HEK293 (cell line): ENCODE measurements at regions not wholly inside any gene's neighbourhood (a gene's known extent, or its start where the extent isn't known, plus 50 kb on each side); places are given as distances from the start of the nearest gene placed in this dataset.
A peak's percentile ranks its signal among the peaks of the same experiment; 100 is the strongest.

Experiments used
- CTCF ChIA-PET: fragments of 350-600 bp; formaldehyde crosslinking; extraction: SDS; loops from one replicate; lab custom pipeline; 2021; ENCODE audit warnings: antibody characterized with exemption; lab: Yijun Ruan, JAX
- POLR2A ChIA-PET: fragments of 300-600 bp; formaldehyde crosslinking; extraction: SDS; loops from one replicate; lab custom pipeline; 2020; ENCODE audit warnings: antibody characterized with exemption, inconsistent platforms; lab: Yijun Ruan, JAX
- H3K27ac ChIP-seq: fragments of 200-500 bp; sonication (Bioruptor generic); 2 replicates; pipeline ENCODE4 v1.5.1; 2014; ENCODE audit warnings: low read depth, low read length, control low read depth, inconsistent platforms; ENCODE audit errors: extremely low read depth
- H3K36me3 ChIP-seq, 2 experiments: fragments of 200-500 bp in 1 of 2; sonication (Bioruptor generic) in 1 of 2; 1 replicate in 1 of 2; 2 replicates in 1 of 2; pipeline ENCODE4 v1.5.1; 2014 to 2017; ENCODE audit warnings: inconsistent platforms in 2 of 2, low read length in 2 of 2; ENCODE audit not compliant: control insufficient read depth in 2 of 2, insufficient read depth in 1 of 2
- H3K4me1 ChIP-seq: fragments of 200-500 bp; sonication (Bioruptor generic); 2 replicates; pipeline ENCODE4 v1.5.1; 2014; ENCODE audit warnings: mild to moderate bottlenecking, low read length, inconsistent platforms; ENCODE audit not compliant: control insufficient read depth, insufficient read depth
- H3K4me3 ChIP-seq: 2 replicates; pipeline ENCODE4 v1.5.1; 2011; ENCODE audit warnings: low read depth, mild to moderate bottlenecking, control low read depth, low read length, moderate library complexity
- H3K9me3 ChIP-seq: fragments of 200-500 bp; sonication (Bioruptor generic); 2 replicates; pipeline ENCODE4 v1.5.1; 2014; ENCODE audit warnings: low read depth, low read length, inconsistent platforms; ENCODE audit not compliant: control insufficient read depth, insufficient read depth
- GFI1B ChIP-seq: fragments of 450-650 bp; formaldehyde crosslinking; IDR thresholded peaks from 2 replicates; pipeline ENCODE4 v1.5.1; 2016; ENCODE audit warnings: missing biosample characterization, missing genetic modification characterization
- KLF8 ChIP-seq: fragments of 450-650 bp; formaldehyde crosslinking; IDR thresholded peaks from 2 replicates; pipeline ENCODE4 v1.5.1; 2016; ENCODE audit warnings: missing biosample characterization, missing genetic modification characterization
- PATZ1 ChIP-seq: fragments of 450-650 bp; formaldehyde crosslinking; IDR thresholded peaks from 2 replicates; pipeline ENCODE4 v1.5.1; 2016; ENCODE audit warnings: missing biosample characterization, missing genetic modification characterization
- SCRT2 ChIP-seq: fragments of 450-650 bp; formaldehyde crosslinking; IDR thresholded peaks from 2 replicates; pipeline ENCODE4 v1.5.1; 2016; ENCODE audit warnings: missing biosample characterization, missing genetic modification characterization
- SP3 ChIP-seq: fragments of 450-650 bp; formaldehyde crosslinking; IDR thresholded peaks from 2 replicates; pipeline ENCODE4 v1.5.1; 2016; ENCODE audit warnings: missing biosample characterization, missing genetic modification characterization
- ZBTB6 ChIP-seq: fragments of 450-650 bp; formaldehyde crosslinking; IDR thresholded peaks from 2 replicates; pipeline ENCODE4 v1.5.1; 2017; ENCODE audit warnings: missing biosample characterization, missing genetic modification characterization
- ZFP3 ChIP-seq: fragments of 450-650 bp; formaldehyde crosslinking; IDR thresholded peaks from 2 replicates; pipeline ENCODE4 v1.5.1; 2016; ENCODE audit warnings: low read depth, missing biosample characterization, missing genetic modification characterization
- ZNF169 ChIP-seq: fragments of 450-650 bp; formaldehyde crosslinking; IDR thresholded peaks from 2 replicates; pipeline ENCODE4 v1.5.1; 2016; ENCODE audit warnings: missing biosample characterization, missing genetic modification characterization
- ZNF248 ChIP-seq: fragments of 450-650 bp; formaldehyde crosslinking; IDR thresholded peaks from 2 replicates; pipeline ENCODE4 v1.5.1; 2017; ENCODE audit warnings: missing biosample characterization, missing genetic modification characterization
- ZNF266 ChIP-seq: fragments of 450-650 bp; formaldehyde crosslinking; IDR thresholded peaks from 2 replicates; pipeline ENCODE4 v1.5.1; 2016; ENCODE audit warnings: missing biosample characterization, missing genetic modification characterization, low read depth
- ZNF37A ChIP-seq: fragments of 450-650 bp; IDR thresholded peaks from 2 replicates; pipeline ENCODE4 v1.5.1; 2018; ENCODE audit warnings: missing biosample characterization, missing genetic modification characterization
- ZNF391 ChIP-seq: fragments of 450-650 bp; formaldehyde crosslinking; IDR thresholded peaks from 2 replicates; pipeline ENCODE4 v1.5.1; 2016; ENCODE audit warnings: low read depth, missing biosample characterization, missing genetic modification characterization, borderline replicate concordance
- ZNF510 ChIP-seq: fragments of 450-650 bp; formaldehyde crosslinking; IDR thresholded peaks from 2 replicates; pipeline ENCODE4 v1.5.1; 2018; ENCODE audit warnings: mild to moderate bottlenecking, missing genetic modification characterization, missing biosample characterization; ENCODE audit not compliant: insufficient replicate concordance
- ZNF560 ChIP-seq: fragments of 450-650 bp; formaldehyde crosslinking; IDR thresholded peaks from 2 replicates; pipeline ENCODE4 v1.5.1; 2017; ENCODE audit warnings: missing biosample characterization, missing genetic modification characterization, borderline replicate concordance
- ZNF623 ChIP-seq: fragments of 450-650 bp; formaldehyde crosslinking; IDR thresholded peaks from 2 replicates; pipeline ENCODE4 v1.5.1; 2016; ENCODE audit warnings: missing biosample characterization, missing genetic modification characterization
- ZNF792 ChIP-seq: fragments of 450-650 bp; formaldehyde crosslinking; IDR thresholded peaks from 2 replicates; pipeline ENCODE4 v1.5.1; 2016; ENCODE audit warnings: missing biosample characterization, missing genetic modification characterization
- ZSCAN23 ChIP-seq: fragments of 450-650 bp; formaldehyde crosslinking; IDR thresholded peaks from 2 replicates; pipeline ENCODE4 v1.5.1; 2016; ENCODE audit warnings: missing biosample characterization, missing genetic modification characterization

GRCh38 chr3:110615454-110615853 lies 456.2 kb upstream of the NECTIN3 start:
- Histone ChIP-seq H3K9me3 (no peaks in the 10 kb centered on the region), H3K36me3 (no peaks in the 10 kb centered on the region), H3K4me3 (no peak overlapping the region), H3K4me1 (no peaks in the 10 kb centered on the region), H3K27ac (no peak overlapping the region)
- ChIA-PET CTCF (interaction anchor here (1.0 kb wide), 1 partner anchor 9 kb away, joined by 3 read pairs; no protein-coding TSS in a partner anchor), POLR2A (no interaction called here)
- TF ChIP-seq SCRT2 (0 out of 2 replicates have a peak, but pooled peaks have one; percentile 24), SP3 (tag by site-specific recombination) (no peak)

GRCh38 chr3:110618512-110619226 lies 452.9 kb upstream of the NECTIN3 start:
- no peak overlapping the region for H3K27ac ChIP-seq
- H3K4me1 ChIP-seq: no peaks in the 10 kb centered on the region
- TF ChIP-seq ZNF169 (tag by site-specific recombination) (no peak), KLF8 (tag by site-specific recombination) (no peak), ZNF623 (no peak), ZNF37A (tag by site-specific recombination) (no peak), ZNF510 (tag by site-specific recombination) (no peak), ZBTB6 (tag by site-specific recombination) (no peak), ZNF266 (tag by site-specific recombination) (no peak), ZFP3 (tag by site-specific recombination) (no peak), ZNF391 (no peak), ZNF560 (tag by site-specific recombination) (no peak)
- H3K9me3 ChIP-seq: no peaks in the 10 kb centered on the region
- H3K36me3 ChIP-seq: no peaks in the 10 kb centered on the region
- H3K4me3 ChIP-seq: no peak overlapping the region
- CTCF ChIA-PET: no interaction called here
- POLR2A ChIA-PET: no interaction called here

- POLR2A ChIA-PET: no interaction called here
- Histone ChIP-seq H3K27ac (no peak overlapping the region), H3K4me3 (no peak overlapping the region), H3K36me3 (no peaks in the 10 kb centered on the region), H3K4me1 (no peaks in the 10 kb centered on the region), H3K9me3 (no peaks in the 10 kb centered on the region)
- TF ChIP-seq ZNF792 (no peak), SP3 (tag by site-specific recombination) (no peak), ZSCAN23 (tag by site-specific recombination) (no peak), ZNF248 (no peak), PATZ1 (tag by site-specific recombination) (no peak), GFI1B (tag by site-specific recombination) (no peak)
- CTCF ChIA-PET: no interaction called here
Observed at GRCh38 chr3:110620118-110620517, 451.5 kb upstream of the NECTIN3 start.
